B cell (primary cell): ENCODE measurements at regions not wholly inside any gene's neighbourhood (a gene's known extent, or its start where the extent isn't known, plus 50 kb on each side); places are given as distances from the start of the nearest gene placed in this dataset.
"Not testable (repeated sequence)": the region's sequence is repeated elsewhere in the genome, so short reads cannot be mapped to it uniquely, and the experiment has no call there.

Source experiments
- ATAC-seq: fragments of 200-7000 bp; cut with Tn5 transposase; one replicate; pipeline ENCODE4 v1.10.0; 2021; ENCODE audit warnings: low read depth, mild to moderate bottlenecking, moderate number of reproducible peaks, moderate library complexity
- CTCF ChIA-PET: fragments of 350-600 bp; sonication (Branson Sonifier 250); formaldehyde crosslinking; loops from one replicate; lab custom pipeline; 2021; ENCODE audit warnings: antibody characterized with exemption, inconsistent platforms; lab: Charles Lee
- POLR2A ChIA-PET: fragments of 350-600 bp; sonication (Branson Sonifier 250); formaldehyde crosslinking; loops from one replicate; lab custom pipeline; 2021; ENCODE audit warnings: antibody characterized with exemption; lab: Charles Lee
- DNase-seq: peaks from one replicate; pipeline ENCODE4 v3.0.0; 2013
- H2AFZ ChIP-seq: 2 replicates; pipeline ENCODE4 v1.6.1; 2012; ENCODE audit warnings: mild to moderate bottlenecking, low read depth, low read length; ENCODE audit not compliant: insufficient read depth, poor library complexity, severe bottlenecking
- H3K27ac ChIP-seq, 2 donors: 1 replicate in 1 of 2; 2 replicates in 1 of 2; pipeline ENCODE4 v1.5.1; 2012 to 2013; ENCODE audit warnings: low read length in 2 of 2, mild to moderate bottlenecking in 2 of 2, moderate library complexity in 1 of 2
- H3K27me3 ChIP-seq, 4 experiments: fragments of 200-600 bp in 1 of 4; sonication (generic) in 1 of 4; replicated peaks in 1 of 4; 1 replicate in 2 of 4; 2 replicates in 2 of 4; pipeline versions ENCODE4 v1.6.1 to v1.7.0; 2013 to 2016; ENCODE audit warnings: low read length in 3 of 4, mild to moderate bottlenecking in 2 of 4, mixed read lengths in 1 of 4, moderate library complexity in 1 of 4; ENCODE audit not compliant: insufficient read depth in 4 of 4, control insufficient read depth in 3 of 4; ENCODE audit errors: control extremely low read depth in 1 of 4
- H3K36me3 ChIP-seq, 2 experiments: replicated peaks in 1 of 2; 1 replicate in 1 of 2; 2 replicates in 1 of 2; pipeline versions ENCODE4 v1.6.1 to v1.7.1; 2013; ENCODE audit warnings: low read length in 1 of 2; ENCODE audit not compliant: insufficient read depth in 2 of 2, control insufficient read depth in 1 of 2; ENCODE audit errors: control extremely low read depth in 1 of 2, extremely low read depth in 1 of 2
- H3K4me1 ChIP-seq, 2 donors: fragments of 200-600 bp in 1 of 2; sonication (generic) in 1 of 2; 1 replicate in 1 of 2; 2 replicates in 1 of 2; pipeline versions ENCODE4 v1.5.1 to v1.6.1; 2013 to 2017; ENCODE audit warnings: low read length in 2 of 2; ENCODE audit not compliant: control insufficient read depth in 2 of 2, insufficient read depth in 2 of 2
- H3K4me2 ChIP-seq: replicated peaks from 2 replicates; pipeline ENCODE3; 2012; ENCODE audit warnings: mild to moderate bottlenecking, low read depth, low read length; ENCODE audit not compliant: poor library complexity, severe bottlenecking
- H3K4me3 ChIP-seq, 5 experiments: fragments of 200-600 bp in 1 of 5; sonication (generic) in 1 of 5; 1 replicate in 3 of 5; 2 replicates in 2 of 5; pipeline versions ENCODE4 v1.5.1 to v1.7.0; 2011 to 2016; ENCODE audit warnings: low read length in 4 of 5, mild to moderate bottlenecking in 4 of 5, low read depth in 2 of 5, control low read depth in 1 of 5, moderate library complexity in 1 of 5; ENCODE audit not compliant: insufficient read depth in 1 of 5; ENCODE audit errors: control extremely low read depth in 1 of 5, extremely low read depth in 1 of 5
- H3K79me2 ChIP-seq: fragments of 200-600 bp; sonication (generic); one replicate; pipeline ENCODE4 v1.6.0; 2016; ENCODE audit warnings: low read length; ENCODE audit not compliant: control insufficient read depth, insufficient read depth
- H3K9ac ChIP-seq: fragments of 200-600 bp; sonication (generic); 2 replicates; pipeline ENCODE4 v1.6.1; 2017; ENCODE audit warnings: mild to moderate bottlenecking, low read length, moderate library complexity
- H3K9me3 ChIP-seq, 3 donors: one replicate each; pipeline versions ENCODE4 v1.6.1 to v1.7.1; 2013; ENCODE audit warnings: low read length in 2 of 3; ENCODE audit not compliant: control insufficient read depth in 2 of 3, insufficient read depth in 1 of 3; ENCODE audit errors: control extremely low read depth in 1 of 3
- H4K20me1 ChIP-seq: 2 replicates; pipeline ENCODE4 v1.6.0; 2012; ENCODE audit warnings: mild to moderate bottlenecking, low read length; ENCODE audit not compliant: insufficient read depth, control insufficient read depth, poor library complexity, severe bottlenecking
- H3K27ac Mint-ChIP-seq: one replicate; pipeline ENCODE4 v1.8.0; 2021; ENCODE audit warnings: mixed read lengths
- H3K27me3 Mint-ChIP-seq: one replicate; pipeline ENCODE4 v1.8.0; 2021; ENCODE audit warnings: mixed read lengths
- H3K4me1 Mint-ChIP-seq: one replicate; pipeline ENCODE4 v1.8.0; 2021; ENCODE audit warnings: mixed read lengths
- H3K4me3 Mint-ChIP-seq: one replicate; pipeline ENCODE4 v1.8.0; 2021; ENCODE audit warnings: mixed read lengths
- H3K9me3 Mint-ChIP-seq: one replicate; pipeline ENCODE4 v1.8.0; 2022; ENCODE audit warnings: mixed read lengths; ENCODE audit not compliant: insufficient read depth
- EZH2 ChIP-seq: IDR thresholded peaks from 2 replicates; pipeline ENCODE4 v1.6.1; 2012; ENCODE audit warnings: borderline replicate concordance, low read depth, mild to moderate bottlenecking, moderate library complexity, low read length; ENCODE audit not compliant: insufficient read depth, poor library complexity, severe bottlenecking
- WGBS: methylation state at CpG from one replicate; pipeline ENCODE4 v1.1.5; 2013; ENCODE audit warnings: missing lambda C conversion rate; ENCODE audit not compliant: insufficient coverage; 5-methylcytosine and 5-hydroxymethylcytosine counted together
- intact Hi-C: fragments of 100-400 bp; cut with micrococcal nuclease; formaldehyde crosslinking; loops from one replicate; pipeline ENCODE4 v1.10.0; 2022
- TF ChIP-seq, protein P1 (sequence below): fragments of 200-600 bp; IDR thresholded peaks from one replicate; pipeline ENCODE4 v1.8.0; 2022; ENCODE audit warnings: antibody characterized with exemption, mild to moderate bottlenecking

DNA sequence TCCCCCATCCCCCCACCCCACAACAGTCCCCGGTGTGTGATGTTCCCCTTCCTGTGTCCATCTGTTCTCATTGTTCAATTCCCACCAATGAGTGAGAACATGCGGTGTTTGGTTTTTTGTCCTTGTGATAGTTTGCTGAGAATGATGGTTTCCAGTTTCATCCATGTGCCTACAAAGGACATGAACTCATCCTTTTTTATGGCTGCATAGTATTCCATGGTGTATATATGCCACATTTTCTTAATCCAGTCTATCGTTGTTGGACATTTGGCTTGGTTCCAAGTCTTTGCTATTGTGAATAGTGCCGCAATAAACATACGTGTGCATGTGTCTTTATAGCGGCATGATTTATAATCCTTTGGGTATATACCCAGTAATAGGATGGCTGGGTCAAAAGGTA, 123.6 kb downstream of the PRDM13 start:
- not testable (repeated sequence) for ATAC-seq, H3K27ac ChIP-seq
- no CpG with 5 or more reads among the region's 6 CpGs for WGBS

DNA sequence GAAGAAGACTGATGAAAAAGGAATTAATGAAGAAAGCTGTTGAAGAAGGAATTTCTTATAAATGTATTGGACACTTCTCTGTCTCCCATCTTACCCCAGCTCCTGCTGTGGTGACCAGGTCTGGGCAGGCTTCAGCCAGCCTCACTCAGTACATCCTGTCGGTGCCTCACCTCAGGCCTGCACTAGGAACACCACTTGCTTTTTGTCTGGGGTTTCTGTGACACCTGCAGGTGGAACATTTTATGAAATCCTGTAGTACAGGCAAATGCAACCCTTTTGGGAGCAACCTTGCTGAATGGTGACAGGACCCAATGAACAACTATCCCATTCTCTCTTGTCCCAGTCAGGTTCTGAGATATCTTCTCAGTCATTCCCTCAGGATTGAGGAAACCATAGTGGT, 129.7 kb downstream of the PRDM13 start:
- DNase-seq: no peak
- Histone ChIP-seq H2AFZ (no peak overlapping the region), H3K36me3 (no peaks in the 10 kb centered on the region), H3K27me3 (peaks cover 0 to 18% (median 17%) of the 10 kb centered on the region in 4 experiments), H3K79me2 (no peaks in the 10 kb centered on the region), H3K4me2 (no peak overlapping the region), H3K9me3 (no peaks in the 10 kb centered on the region), H3K27ac (no peak overlapping the region), H3K4me1 (no peaks in the 10 kb centered on the region), H4K20me1 (no peaks in the 10 kb centered on the region), H3K9ac (no peak overlapping the region), H3K4me3 (no peak overlapping the region)
- TF ChIP-seq, protein P1, sequence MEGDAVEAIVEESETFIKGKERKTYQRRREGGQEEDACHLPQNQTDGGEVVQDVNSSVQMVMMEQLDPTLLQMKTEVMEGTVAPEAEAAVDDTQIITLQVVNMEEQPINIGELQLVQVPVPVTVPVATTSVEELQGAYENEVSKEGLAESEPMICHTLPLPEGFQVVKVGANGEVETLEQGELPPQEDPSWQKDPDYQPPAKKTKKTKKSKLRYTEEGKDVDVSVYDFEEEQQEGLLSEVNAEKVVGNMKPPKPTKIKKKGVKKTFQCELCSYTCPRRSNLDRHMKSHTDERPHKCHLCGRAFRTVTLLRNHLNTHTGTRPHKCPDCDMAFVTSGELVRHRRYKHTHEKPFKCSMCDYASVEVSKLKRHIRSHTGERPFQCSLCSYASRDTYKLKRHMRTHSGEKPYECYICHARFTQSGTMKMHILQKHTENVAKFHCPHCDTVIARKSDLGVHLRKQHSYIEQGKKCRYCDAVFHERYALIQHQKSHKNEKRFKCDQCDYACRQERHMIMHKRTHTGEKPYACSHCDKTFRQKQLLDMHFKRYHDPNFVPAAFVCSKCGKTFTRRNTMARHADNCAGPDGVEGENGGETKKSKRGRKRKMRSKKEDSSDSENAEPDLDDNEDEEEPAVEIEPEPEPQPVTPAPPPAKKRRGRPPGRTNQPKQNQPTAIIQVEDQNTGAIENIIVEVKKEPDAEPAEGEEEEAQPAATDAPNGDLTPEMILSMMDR: no peak
- TF ChIP-seq EZH2: no peak
- no peak overlapping the region for H3K4me3 Mint-ChIP-seq
- ChIA-PET CTCF (interaction anchor here (0.7 kb wide), 1 partner anchor 9 kb away, joined by 3 read pairs; no protein-coding TSS in a partner anchor), POLR2A (no interaction called here)
- WGBS: 57% methylated on average over 1 of the region's 1 CpG
- intact Hi-C loops: no loop called here
- H3K4me1 Mint-ChIP-seq: no peaks in the 10 kb centered on the region
- no peaks in the 10 kb centered on the region for H3K9me3 Mint-ChIP-seq
- no peak overlapping the region for H3K27ac Mint-ChIP-seq
- H3K27me3 Mint-ChIP-seq: peaks cover 39% of the 10 kb centered on the region
- no peak for ATAC-seq

More for the DNA sequence above, 123.6 kb downstream of the PRDM13 start:
- H3K36me3 ChIP-seq, H3K9me3 ChIP-seq, H3K4me3 Mint-ChIP-seq, H3K4me1 Mint-ChIP-seq, DNase-seq, H3K79me2 ChIP-seq, H3K9ac ChIP-seq, H3K27me3 ChIP-seq, H3K27ac Mint-ChIP-seq, POLR2A ChIA-PET, H3K4me1 ChIP-seq, H3K9me3 Mint-ChIP-seq, H3K4me2 ChIP-seq, H4K20me1 ChIP-seq, CTCF ChIA-PET, H2AFZ ChIP-seq, intact Hi-C loops, H3K4me3 ChIP-seq: not testable (repeated sequence)
- peaks cover 10% of the 10 kb centered on the region for H3K27me3 Mint-ChIP-seq
